Inferior parietal cortex (tissue), 1 donor: ENCODE measurements at regions not wholly inside any gene's neighbourhood (a gene's known extent, or its start where the extent isn't known, plus 50 kb on each side); places are given as distances from the start of the nearest gene placed in this dataset.

Source experiments
- DNase-seq: peaks from one replicate; pipeline ENCODE4 v3.0.0-alpha.2; 2016; ENCODE audit errors: extremely low spot score

DNA sequence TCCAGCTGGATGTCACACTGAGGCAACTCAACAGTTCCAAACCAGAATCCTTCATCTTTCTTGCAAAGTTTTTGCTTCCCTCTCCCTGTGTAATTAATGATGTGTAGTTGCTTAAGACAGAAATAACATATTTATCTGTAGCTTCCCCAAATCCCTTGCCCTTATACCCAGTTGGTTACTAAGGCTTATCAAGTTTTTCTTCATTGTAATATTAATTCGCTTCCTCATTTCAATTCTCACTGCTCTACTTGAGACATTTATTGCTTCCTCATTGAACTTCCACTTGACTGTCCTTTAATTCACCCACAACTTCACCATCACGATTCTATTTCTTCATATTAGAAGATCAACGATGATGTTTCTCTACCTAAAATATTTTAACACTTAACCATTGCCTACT, 386.6 kb upstream of the CPEB2 start:
- no peak for DNase-seq

DNA sequence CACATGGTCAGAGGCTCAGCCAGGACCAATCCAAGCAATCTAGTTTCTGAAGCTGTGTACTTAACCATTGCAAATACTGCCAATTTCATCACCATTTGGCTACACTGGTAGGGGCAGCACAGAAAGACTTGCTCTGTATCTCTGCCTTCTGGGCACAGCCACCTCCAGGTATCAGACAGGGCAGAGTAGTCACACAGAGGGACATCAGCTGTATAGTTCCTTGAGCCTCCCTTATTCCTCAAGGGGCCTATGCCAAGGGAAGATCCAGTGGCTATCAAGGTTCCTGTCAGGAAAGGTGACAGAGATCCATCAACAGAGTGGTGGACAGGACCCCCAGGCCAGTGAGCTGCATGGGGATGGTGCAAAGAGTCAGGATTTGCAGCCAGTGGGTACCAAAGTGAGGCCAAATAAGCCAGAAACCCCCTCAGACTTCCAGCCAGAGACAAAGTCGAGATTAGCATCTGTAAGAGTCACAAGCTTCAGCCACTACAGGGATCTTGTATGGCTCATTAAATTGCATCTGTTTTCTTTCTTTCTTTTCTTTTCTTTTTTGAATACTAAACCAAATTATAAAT, 381.6 kb upstream of the CPEB2 start:
- no peak for DNase-seq

- DNase-seq, result no peak
Measured at GRCh38 chr4:14621731-14622463, 380.4 kb upstream of the CPEB2 start.

GRCh38 chr4:14627038-14627437, 375.2 kb upstream of the CPEB2 start:
- DNase-seq, result no peak

DNA sequence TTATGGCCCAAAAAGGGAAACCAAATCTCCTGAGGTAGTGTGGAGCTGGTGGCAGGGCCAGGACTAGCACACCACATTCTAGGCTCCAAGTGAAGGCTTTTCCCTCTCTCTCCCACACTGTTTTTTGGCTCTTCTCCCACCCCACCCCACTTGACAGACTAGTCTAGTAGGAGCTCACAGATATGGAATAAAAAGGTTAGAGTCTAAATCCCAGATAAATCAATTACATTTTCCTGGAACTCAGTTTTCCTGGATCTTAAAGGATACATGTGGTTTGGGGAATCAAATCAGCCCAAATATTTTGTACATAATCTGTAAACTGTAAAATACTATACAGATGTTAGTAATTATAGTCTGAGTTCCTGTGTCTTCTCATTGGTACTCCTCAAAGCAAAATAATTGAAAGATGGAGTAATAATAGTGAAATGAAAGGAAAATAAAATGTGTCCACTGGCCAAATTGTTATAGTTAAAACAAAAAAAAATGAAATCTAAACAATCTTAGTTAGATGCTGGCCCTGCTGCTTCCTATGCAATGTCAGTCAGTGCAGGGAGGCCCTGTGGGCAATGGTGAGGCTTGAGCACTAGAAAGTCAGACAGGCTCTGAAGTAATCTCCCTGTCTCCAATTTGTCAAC, 370.4 kb upstream of the CPEB2 start:
- DNase-seq, result no peak

DNA sequence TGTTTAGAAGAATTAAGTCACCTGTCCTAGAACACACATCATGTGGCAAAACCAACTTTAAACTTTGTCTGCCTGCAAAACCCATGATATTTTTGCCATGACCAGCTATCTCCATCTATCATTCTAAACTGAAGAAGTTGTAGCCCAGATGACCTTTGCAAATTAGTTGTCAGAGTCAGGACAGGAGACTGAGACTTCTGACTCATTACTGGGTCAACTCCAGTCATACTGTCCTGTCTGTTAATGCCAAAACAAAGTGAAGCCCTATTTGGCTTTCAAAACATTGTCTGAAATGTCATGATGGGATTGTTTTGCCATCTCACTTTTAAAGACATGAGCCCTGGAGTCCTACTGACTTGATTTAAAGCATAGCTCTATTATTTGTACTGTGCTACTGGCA, 365.7 kb upstream of the CPEB2 start:
- DNase-seq, result no peak

- DNase-seq, result no peak
Measured at GRCh38 chr4:14640476-14640875, 361.8 kb upstream of the CPEB2 start.

DNA sequence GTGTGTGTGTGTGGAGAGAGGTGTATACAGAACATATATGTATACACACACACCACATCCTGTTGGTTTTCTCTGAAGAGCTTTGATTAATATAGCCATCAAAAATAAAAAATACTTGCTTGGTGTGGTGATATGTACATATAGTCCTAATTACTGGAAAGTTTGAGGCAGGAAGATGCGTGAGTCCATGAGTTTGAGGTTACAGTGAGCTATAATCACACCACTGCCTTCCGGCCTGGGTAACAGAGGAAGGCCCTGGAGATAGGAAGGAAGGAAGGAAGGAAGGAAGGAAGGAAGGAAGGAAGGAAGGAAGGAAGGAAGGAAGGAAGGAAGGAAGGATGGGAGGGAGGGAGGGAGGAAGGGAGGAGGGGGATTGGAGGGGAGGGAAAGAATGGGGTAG, 360.4 kb upstream of the CPEB2 start:
- no peak for DNase-seq

GRCh38 chr4:14644580-14645282, 357.6 kb upstream of the CPEB2 start:
- no peak for DNase-seq

GRCh38 chr4:14646831-14647230, 355.4 kb upstream of the CPEB2 start:
- DNase-seq, result no peak

DNA sequence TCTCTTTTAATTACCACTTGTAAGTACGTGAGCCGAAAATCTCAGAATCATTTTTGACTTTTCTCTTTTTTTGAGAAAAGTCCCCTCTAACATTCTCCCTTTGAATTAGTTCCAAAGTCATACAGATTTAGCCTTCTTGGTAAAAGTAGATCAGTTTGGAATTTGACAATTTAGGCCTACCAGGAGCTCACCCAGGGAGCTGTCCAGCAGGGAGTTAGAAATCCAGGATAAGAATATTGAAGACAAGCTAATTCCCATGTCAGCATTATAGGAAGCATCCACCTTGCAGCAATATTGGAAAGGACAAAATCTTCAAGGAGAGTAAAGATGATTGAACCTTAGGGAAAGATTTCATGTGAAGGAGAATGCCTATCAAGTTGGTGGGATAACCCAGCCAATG, 352.2 kb upstream of the CPEB2 start:
- DNase-seq, result no peak

DNA sequence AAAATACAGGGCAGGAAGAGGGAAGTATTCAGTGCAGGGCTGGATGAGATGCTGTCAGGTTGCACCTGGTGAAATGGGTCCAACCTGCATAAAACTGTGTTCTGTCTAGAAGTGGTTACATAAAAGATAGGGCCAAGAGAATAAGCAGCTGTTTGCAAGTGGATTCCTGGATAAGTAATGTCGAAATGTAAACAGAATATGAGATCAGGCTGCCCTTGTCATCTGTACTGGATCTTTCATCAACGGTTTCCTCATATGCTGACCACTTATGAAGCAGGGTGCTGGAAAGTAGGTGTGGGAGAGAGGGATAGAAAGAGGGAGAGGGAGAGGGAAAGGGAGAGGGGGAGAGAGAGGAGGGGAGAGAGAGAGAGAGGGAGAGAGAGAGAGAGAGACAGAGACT, 349.8 kb upstream of the CPEB2 start:
- no peak for DNase-seq

GRCh38 chr4:14653338-14653737, 348.9 kb upstream of the CPEB2 start:
- no peak for DNase-seq

DNA sequence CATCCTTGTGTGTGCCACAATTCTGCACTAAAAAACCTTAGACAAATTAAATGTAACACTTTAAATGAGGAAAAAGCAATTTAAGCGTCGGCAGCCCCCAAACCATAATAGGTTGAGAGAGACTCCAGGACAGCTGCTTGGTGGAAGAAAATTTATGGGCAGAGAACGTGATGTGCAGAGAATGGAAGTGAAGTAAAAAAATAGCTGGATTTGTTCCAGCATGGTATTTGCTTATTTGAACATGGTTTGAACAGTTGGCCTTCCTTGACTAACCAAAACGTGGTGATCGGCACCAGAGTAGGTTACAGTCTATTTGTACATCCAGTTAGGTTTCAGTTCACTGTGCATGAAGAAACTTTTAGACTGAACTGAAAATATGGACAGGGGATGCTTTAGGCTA, 343.0 kb upstream of the CPEB2 start:
- no peak for DNase-seq

GRCh38 chr4:14667624-14668151, 334.6 kb upstream of the CPEB2 start:
- no peak for DNase-seq

- DNase-seq, result no peak
Measured at GRCh38 chr4:14668296-14668695, 334.0 kb upstream of the CPEB2 start.

DNA sequence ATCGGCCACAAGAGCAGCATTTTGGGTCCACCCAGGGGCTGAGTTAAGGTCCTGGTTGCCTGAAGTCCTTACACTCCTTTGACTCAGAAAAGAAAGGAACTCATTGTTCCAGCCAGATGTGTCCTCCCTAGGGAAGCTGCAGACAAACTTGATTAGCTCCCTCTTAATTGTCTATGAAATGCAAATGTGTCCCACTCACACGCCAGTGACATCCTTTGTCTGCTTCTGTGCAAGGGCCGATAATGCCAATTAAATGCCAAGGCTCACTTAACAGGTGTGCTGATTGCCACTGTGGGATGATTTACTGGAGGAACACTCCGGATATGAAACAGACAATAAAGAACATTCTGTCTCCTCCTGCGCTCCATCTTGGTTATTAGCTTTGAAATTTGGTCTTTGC, 332.9 kb upstream of the CPEB2 start:
- no peak for DNase-seq

- DNase-seq, result peak; percentile 13
Measured at GRCh38 chr4:14671146-14671545, 331.1 kb upstream of the CPEB2 start.

DNA sequence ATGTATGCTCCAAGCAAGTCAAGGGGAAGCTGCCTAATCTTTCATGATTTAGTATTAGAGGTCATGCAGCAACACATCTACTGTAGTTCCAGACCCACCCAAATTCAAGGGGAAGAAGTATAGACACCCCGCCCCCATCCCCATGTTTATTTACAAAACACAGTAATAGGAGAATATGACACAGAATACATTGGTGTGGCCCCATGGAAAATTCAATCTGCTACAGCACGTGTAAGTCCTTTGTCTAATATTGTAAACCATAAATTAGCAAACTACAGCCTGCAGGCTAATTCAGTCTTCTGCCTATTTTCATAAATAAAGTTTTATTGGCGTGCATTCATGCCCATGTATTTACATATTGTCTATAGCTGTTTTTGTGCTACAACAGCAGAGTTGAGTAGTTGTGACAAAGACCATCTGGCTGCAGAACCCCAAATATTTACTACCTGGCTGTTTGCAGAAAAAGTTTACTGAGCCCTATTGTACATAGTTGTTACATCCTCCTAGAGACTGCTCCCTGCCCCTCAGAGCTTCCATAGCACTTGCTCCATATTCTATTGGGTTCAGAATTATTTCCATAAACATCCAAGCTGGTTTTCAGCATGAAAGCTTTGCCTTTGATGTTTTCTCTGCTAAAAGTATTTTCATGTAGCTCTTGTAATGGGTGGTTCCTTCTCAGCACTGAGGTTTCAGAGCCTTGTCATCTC, 326.8 kb upstream of the CPEB2 start:
- DNase-seq, result no peak

DNA sequence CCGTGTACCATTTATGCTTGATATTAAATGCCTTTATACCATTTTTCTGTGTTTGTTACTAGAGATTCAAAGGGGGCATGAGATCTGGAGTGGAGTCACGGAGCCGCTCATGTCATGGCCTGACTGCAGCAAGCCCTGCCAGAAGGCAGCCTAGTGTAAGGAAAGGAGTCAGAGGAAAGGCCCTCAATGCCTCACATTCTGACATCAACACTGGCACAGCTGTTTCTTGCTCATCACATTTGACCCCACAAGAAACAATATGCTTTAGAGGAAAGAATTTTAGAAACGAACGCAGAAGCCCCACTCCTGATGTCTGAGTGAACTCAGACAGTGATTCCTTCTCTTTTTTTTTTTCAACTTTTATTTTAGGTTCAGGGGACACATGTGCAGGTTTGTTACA, 322.4 kb upstream of the CPEB2 start:
- no peak for DNase-seq

- DNase-seq, result no peak
Measured at GRCh38 chr4:14681330-14681729, 321.0 kb upstream of the CPEB2 start.

DNA sequence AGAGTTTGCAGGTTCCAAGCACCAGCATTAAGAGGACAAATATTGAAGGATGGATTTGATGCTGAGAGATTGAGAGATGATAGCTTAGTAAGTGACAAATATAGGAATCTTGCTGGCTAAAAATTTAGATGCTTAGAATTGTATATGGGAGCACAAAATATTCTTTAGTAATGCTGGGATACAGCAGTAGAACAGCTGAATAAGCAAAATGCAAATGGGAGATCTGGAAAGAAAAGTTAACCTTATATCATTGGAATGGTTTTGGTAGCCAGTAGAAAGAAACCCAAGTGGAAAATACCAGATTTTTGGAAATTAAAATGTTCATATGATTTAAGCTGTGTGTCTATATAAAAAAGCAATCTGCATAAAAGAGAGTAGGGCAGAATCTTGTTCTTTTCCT, 308.6 kb upstream of the CPEB2 start:
- DNase-seq, result peak; percentile 13
